Activated CD4-positive, alpha-beta memory T cell treated with anti-CD3 and anti-CD28 coated beads, Interleukin-2, amount 10 ng/mL, durations not matched to agents 7 days and 5 days (primary cell): ENCODE measurements at regions not wholly inside any gene's neighbourhood (a gene's known extent, or its start where the extent isn't known, plus 50 kb on each side); places are given as distances from the start of the nearest gene placed in this dataset.
A peak's percentile ranks its signal among the peaks of the same experiment; 100 is the strongest.

Source experiments
- CTCF ChIA-PET: fragments of 350-600 bp; sonication (Branson Sonifier 250); formaldehyde crosslinking; loops from one replicate; lab custom pipeline; 2021; ENCODE audit warnings: antibody characterized with exemption, inconsistent platforms; lab: Charles Lee
- POLR2A ChIA-PET: fragments of 350-600 bp; sonication (Branson Sonifier 250); formaldehyde crosslinking; loops from one replicate; lab custom pipeline; 2021; ENCODE audit warnings: antibody characterized with exemption; lab: Charles Lee
- DNase-seq: peaks from one replicate; pipeline ENCODE4 v3.0.0-alpha.2; 2020
- H3K27ac Mint-ChIP-seq: one replicate; pipeline ENCODE4 v1.8.0; 2021; ENCODE audit warnings: mild to moderate bottlenecking, mixed read lengths
- H3K27me3 Mint-ChIP-seq: one replicate; pipeline ENCODE4 v1.8.0; 2021; ENCODE audit warnings: mixed read lengths
- H3K36me3 Mint-ChIP-seq: one replicate; pipeline ENCODE4 v1.8.0; 2021; ENCODE audit warnings: low read depth, mixed read lengths
- H3K4me1 Mint-ChIP-seq: one replicate; pipeline ENCODE4 v1.8.0; 2021; ENCODE audit warnings: mixed read lengths
- H3K4me3 Mint-ChIP-seq: one replicate; pipeline ENCODE4 v1.8.0; 2021; ENCODE audit warnings: mild to moderate bottlenecking, mixed read lengths
- H3K9me3 Mint-ChIP-seq: one replicate; pipeline ENCODE4 v1.8.0; 2021; ENCODE audit warnings: mixed read lengths

DNA sequence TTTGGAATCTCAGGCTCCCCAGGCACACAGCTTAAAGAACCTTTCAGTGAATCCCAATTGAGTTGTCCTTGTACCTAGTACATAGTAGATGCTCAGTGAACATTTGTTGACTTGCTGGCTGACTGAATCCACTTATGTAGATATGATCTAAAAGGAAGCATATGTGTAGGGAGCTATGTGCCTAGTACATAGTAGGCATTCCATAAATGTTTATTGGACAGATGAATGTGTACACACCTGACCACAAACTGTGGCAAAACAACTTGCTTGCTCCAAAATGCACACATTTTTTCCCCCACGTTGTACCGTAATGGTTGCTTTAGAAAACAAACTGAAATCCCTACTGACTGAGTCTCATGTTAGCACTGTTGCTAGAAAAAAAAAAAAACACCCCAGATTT is 80.2 kb upstream of the IL12B start:
- H3K4me3 Mint-ChIP-seq = no peak overlapping the region
- POLR2A ChIA-PET = interaction anchor here (0.9 to 5.4 kb wide), 5 partner anchors 20 to 76 kb away, joined by 3 to 115 read pairs (median 7); no protein-coding TSS in a partner anchor
- CTCF ChIA-PET = interaction anchor here (0.9 to 4.4 kb wide), 4 partner anchors 11 to 73 kb away, joined by 4 to 23 read pairs (median 8); no protein-coding TSS in a partner anchor
- DNase-seq = no peak
- peaks cover 57% of the 10 kb centered on the region for H3K27me3 Mint-ChIP-seq
- peaks cover 63% of the 10 kb centered on the region for H3K4me1 Mint-ChIP-seq
- peaks cover 14% of the 10 kb centered on the region for H3K9me3 Mint-ChIP-seq
- peaks cover 58% of the 10 kb centered on the region for H3K36me3 Mint-ChIP-seq
- H3K27ac Mint-ChIP-seq = no peak overlapping the region

- peaks cover 51% of the 10 kb centered on the region for H3K27me3 Mint-ChIP-seq
- CTCF ChIA-PET = interaction anchor here (0.9 to 4.4 kb wide), 7 partner anchors 46 to 576 kb away, joined by 3 to 23 read pairs (median 9); no protein-coding TSS in a partner anchor
- no peak overlapping the region for H3K4me3 Mint-ChIP-seq
- DNase-seq = no peak
- H3K4me1 Mint-ChIP-seq = peaks cover 63% of the 10 kb centered on the region
- peaks cover 58% of the 10 kb centered on the region for H3K36me3 Mint-ChIP-seq
- peak overlapping the region; percentile 88 for H3K27ac Mint-ChIP-seq
- peaks cover 14% of the 10 kb centered on the region for H3K9me3 Mint-ChIP-seq
- POLR2A ChIA-PET = interaction anchor here (0.9 to 5.4 kb wide), 9 partner anchors 13 to 203 kb away, joined by 3 to 115 read pairs (median 19); no protein-coding TSS in a partner anchor
Measured at GRCh38 chr5:159411115-159411514, 80.8 kb upstream of the IL12B start.

- Mint-ChIP-seq H3K4me3 (peak overlapping the region; percentile 34), H3K4me1 (peaks cover 65% of the 10 kb centered on the region), H3K36me3 (peaks cover 55% of the 10 kb centered on the region), H3K9me3 (peaks cover 13% of the 10 kb centered on the region), H3K27ac (peak overlapping the region; percentile 88), H3K27me3 (peaks cover 44% of the 10 kb centered on the region)
- ChIA-PET CTCF (interaction anchor here (0.6 to 4.4 kb wide), 19 partner anchors 9 to 575 kb away, joined by 3 to 23 read pairs (median 4); no protein-coding TSS in a partner anchor), POLR2A (interaction anchor here (0.7 to 5.4 kb wide), 23 partner anchors 9 to 1008 kb away, joined by 3 to 115 read pairs (median 4); partner anchors contain the start of genes SLU7 and TTC1)
- peak; percentile 89 for DNase-seq
Measured at GRCh38 chr5:159412284-159413046, 82.2 kb upstream of the IL12B start.

DNA sequence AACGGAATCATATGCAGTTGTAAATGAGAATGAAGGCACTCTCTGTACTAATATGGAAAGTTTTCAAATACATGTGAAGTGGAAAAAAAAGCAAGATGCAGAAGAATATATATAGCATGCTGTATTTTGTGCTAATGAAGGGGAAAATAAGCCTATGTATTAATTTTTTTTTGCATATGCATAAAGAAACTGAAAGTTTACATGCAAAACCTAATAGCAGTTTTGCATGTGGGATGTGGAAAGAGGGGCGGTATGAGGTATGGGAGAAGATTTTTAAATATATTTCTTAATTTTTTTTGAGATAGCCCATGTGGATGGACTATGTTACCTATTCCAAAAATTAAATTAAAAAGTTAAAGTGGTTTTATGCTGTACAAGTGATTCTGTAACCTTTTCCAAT is 83.7 kb upstream of the IL12B start:
- no peak for DNase-seq
- peaks cover 59% of the 10 kb centered on the region for H3K4me1 Mint-ChIP-seq
- ChIA-PET CTCF (no interaction called here), POLR2A (no interaction called here)
- no peak overlapping the region for H3K4me3 Mint-ChIP-seq
- H3K36me3 Mint-ChIP-seq = peaks cover 49% of the 10 kb centered on the region
- no peak overlapping the region for H3K27ac Mint-ChIP-seq
- H3K27me3 Mint-ChIP-seq = peaks cover 32% of the 10 kb centered on the region
- peaks cover 13% of the 10 kb centered on the region for H3K9me3 Mint-ChIP-seq

DNA sequence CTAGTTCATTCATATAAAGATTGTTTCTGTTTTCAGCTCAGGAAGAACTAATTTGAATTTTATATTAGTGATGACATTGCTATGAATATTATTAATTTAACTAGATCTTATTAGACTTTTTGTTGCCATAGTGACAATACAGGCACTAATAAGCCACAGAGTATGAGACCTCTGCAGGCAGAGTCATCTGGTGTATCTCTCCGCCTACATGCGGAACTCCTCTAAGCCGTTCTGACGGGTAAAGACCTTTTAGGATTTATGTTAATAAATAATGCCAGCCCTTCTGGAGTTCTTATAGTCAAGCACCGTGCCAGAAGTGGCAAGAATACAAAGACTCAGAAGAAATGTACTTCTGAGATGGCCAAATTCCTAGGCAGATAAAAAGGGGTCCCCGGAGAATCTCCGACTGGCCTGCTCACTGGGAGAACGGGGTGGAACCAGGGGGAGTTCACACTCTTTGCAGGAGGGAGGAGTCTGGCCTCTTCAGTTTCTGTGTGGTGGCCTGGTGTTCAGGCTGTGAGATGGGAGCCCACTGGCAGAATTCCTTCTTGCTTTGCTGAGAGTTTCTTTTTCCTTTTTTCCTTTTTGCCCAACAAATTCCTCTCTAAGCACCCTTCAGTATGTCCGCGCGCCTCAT is 85.1 kb upstream of the IL12B start:
- no peak overlapping the region for H3K4me3 Mint-ChIP-seq
- ChIA-PET CTCF (interaction anchor here (0.5 to 1.1 kb wide), 2 partner anchors 11 to 25 kb away, joined by 3 read pairs; no protein-coding TSS in a partner anchor), POLR2A (no interaction called here)
- peaks cover 32% of the 10 kb centered on the region for H3K27me3 Mint-ChIP-seq
- peaks cover 8% of the 10 kb centered on the region for H3K9me3 Mint-ChIP-seq
- H3K4me1 Mint-ChIP-seq = peaks cover 45% of the 10 kb centered on the region
- H3K36me3 Mint-ChIP-seq = peaks cover 43% of the 10 kb centered on the region
- no peak for DNase-seq
- H3K27ac Mint-ChIP-seq = no peak overlapping the region

- Mint-ChIP-seq H3K27me3 (peaks cover 32% of the 10 kb centered on the region), H3K36me3 (peaks cover 32% of the 10 kb centered on the region), H3K9me3 (peaks cover 5% of the 10 kb centered on the region), H3K4me1 (peaks cover 35% of the 10 kb centered on the region), H3K4me3 (no peak overlapping the region), H3K27ac (no peak overlapping the region)
- CTCF ChIA-PET = no interaction called here
- DNase-seq = no peak
- POLR2A ChIA-PET = no interaction called here
Measured at GRCh38 chr5:159416438-159416837, 86.2 kb upstream of the IL12B start.

- ChIA-PET CTCF (no interaction called here), POLR2A (no interaction called here)
- H3K36me3 Mint-ChIP-seq = peaks cover 26% of the 10 kb centered on the region
- H3K27me3 Mint-ChIP-seq = peaks cover 30% of the 10 kb centered on the region
- H3K4me1 Mint-ChIP-seq = peaks cover 28% of the 10 kb centered on the region
- no peak for DNase-seq
- peaks cover 4% of the 10 kb centered on the region for H3K9me3 Mint-ChIP-seq
- no peak overlapping the region for H3K4me3 Mint-ChIP-seq
- no peak overlapping the region for H3K27ac Mint-ChIP-seq
Measured at GRCh38 chr5:159417170-159417569, 86.9 kb upstream of the IL12B start.

- H3K27me3 Mint-ChIP-seq = peaks cover 23% of the 10 kb centered on the region
- peaks cover 3% of the 10 kb centered on the region for H3K9me3 Mint-ChIP-seq
- no peak overlapping the region for H3K27ac Mint-ChIP-seq
- no peak overlapping the region for H3K4me3 Mint-ChIP-seq
- H3K4me1 Mint-ChIP-seq = peaks cover 12% of the 10 kb centered on the region
- CTCF ChIA-PET = no interaction called here
- DNase-seq = no peak
- POLR2A ChIA-PET = no interaction called here
- H3K36me3 Mint-ChIP-seq = peaks cover 24% of the 10 kb centered on the region
Measured at GRCh38 chr5:159419576-159419975, 89.3 kb upstream of the IL12B start.

DNA sequence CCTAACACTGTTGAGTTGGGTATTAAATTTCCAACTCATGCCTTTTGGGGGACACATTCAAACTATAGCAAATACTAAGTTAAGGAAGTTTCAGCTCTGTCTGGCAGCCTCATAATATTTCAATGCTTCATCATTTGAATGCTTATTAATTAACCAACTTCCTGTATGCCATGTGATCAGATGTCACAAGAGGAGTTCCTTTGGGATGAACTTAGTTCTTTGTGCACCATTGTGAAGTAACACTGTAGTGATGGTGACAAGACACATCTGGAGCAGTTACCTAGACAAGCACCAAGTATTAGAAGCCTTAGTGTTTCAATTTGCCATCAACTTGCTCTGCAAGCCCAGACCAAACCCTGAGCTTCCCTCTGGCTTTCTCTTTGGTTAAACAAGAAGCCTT is 90.7 kb upstream of the IL12B start:
- DNase-seq = no peak
- Mint-ChIP-seq H3K27me3 (peaks cover 18% of the 10 kb centered on the region), H3K4me1 (peaks cover 13% of the 10 kb centered on the region), H3K36me3 (peaks cover 30% of the 10 kb centered on the region), H3K9me3 (peaks cover 2% of the 10 kb centered on the region), H3K4me3 (no peak overlapping the region), H3K27ac (no peak overlapping the region)
- ChIA-PET CTCF (interaction anchor here (1.1 to 2.2 kb wide), 3 partner anchors 9 to 89 kb away, joined by 3 to 8 read pairs (median 3); no protein-coding TSS in a partner anchor), POLR2A (interaction anchor here (1.3 to 1.7 kb wide), 2 partner anchors 8 to 11 kb away, joined by 5 to 6 read pairs; no protein-coding TSS in a partner anchor)

GRCh38 chr5:159422361-159422760 is 92.1 kb upstream of the IL12B start:
- Mint-ChIP-seq H3K9me3 (no peaks in the 10 kb centered on the region), H3K36me3 (peaks cover 28% of the 10 kb centered on the region)
- CTCF ChIA-PET = interaction anchor here (2.2 kb wide), 1 partner anchor 10 kb away, joined by 8 read pairs; no protein-coding TSS in a partner anchor

GRCh38 chr5:159422910-159423309 is 92.6 kb upstream of the IL12B start:
- H3K36me3 Mint-ChIP-seq = peaks cover 28% of the 10 kb centered on the region
- CTCF ChIA-PET = interaction anchor here (2.2 kb wide), 1 partner anchor 11 kb away, joined by 8 read pairs; no protein-coding TSS in a partner anchor
- POLR2A ChIA-PET = interaction anchor here (0.9 to 1.0 kb wide), 2 partner anchors 11 to 22 kb away, joined by 3 to 4 read pairs; no protein-coding TSS in a partner anchor

More at GRCh38 chr5:159422361-159422760, 92.1 kb upstream of the IL12B start:
- Mint-ChIP-seq H3K27ac (no peak overlapping the region), H3K27me3 (peaks cover 17% of the 10 kb centered on the region), H3K4me3 (no peak overlapping the region), H3K4me1 (peaks cover 25% of the 10 kb centered on the region)
- POLR2A ChIA-PET = interaction anchor here (0.9 to 1.0 kb wide), 2 partner anchors 10 to 22 kb away, joined by 3 to 4 read pairs; no protein-coding TSS in a partner anchor
- DNase-seq = no peak

DNA sequence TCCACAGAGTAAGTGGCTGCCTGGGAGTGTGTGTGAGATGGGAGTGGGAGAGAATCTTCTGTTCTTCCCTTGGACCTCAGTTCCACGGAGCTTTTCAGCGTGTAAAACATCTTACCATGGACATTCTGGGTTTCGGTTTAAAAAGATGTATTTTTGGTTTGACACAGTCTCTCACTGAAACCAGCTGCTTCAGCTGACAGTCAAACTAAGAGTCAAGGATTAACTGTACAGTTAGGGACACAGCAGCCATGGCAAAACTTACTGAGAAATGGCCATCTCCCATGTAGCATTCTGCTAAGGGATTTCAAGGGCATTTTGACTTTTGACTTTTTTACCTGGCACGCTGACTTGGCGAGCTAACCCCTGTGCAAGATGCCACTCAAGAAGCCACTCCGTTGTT is 93.8 kb upstream of the IL12B start:
- POLR2A ChIA-PET = interaction anchor here (1.1 kb wide), 1 partner anchor 12 kb away, joined by 7 read pairs; no protein-coding TSS in a partner anchor
- Mint-ChIP-seq H3K36me3 (peaks cover 27% of the 10 kb centered on the region), H3K4me1 (peaks cover 36% of the 10 kb centered on the region), H3K27ac (no peak overlapping the region), H3K9me3 (no peaks in the 10 kb centered on the region), H3K27me3 (peaks cover 23% of the 10 kb centered on the region), H3K4me3 (no peak overlapping the region)
- no peak for DNase-seq
- CTCF ChIA-PET = interaction anchor here (0.6 to 1.0 kb wide), 2 partner anchors 16 to 92 kb away, joined by 3 read pairs; no protein-coding TSS in a partner anchor

More at GRCh38 chr5:159422910-159423309, 92.6 kb upstream of the IL12B start:
- H3K9me3 Mint-ChIP-seq = no peaks in the 10 kb centered on the region
- H3K27ac Mint-ChIP-seq = no peak overlapping the region
- H3K4me3 Mint-ChIP-seq = no peak overlapping the region
- H3K27me3 Mint-ChIP-seq = peaks cover 19% of the 10 kb centered on the region
- DNase-seq = no peak
- H3K4me1 Mint-ChIP-seq = peaks cover 31% of the 10 kb centered on the region
